Jurkat, Clone E6-1 (cell line): ENCODE measurements at regions not wholly inside any gene's neighbourhood (a gene's known extent, or its start where the extent isn't known, plus 50 kb on each side); places are given as distances from the start of the nearest gene placed in this dataset.
"Not testable (repeated sequence)": the region's sequence is repeated elsewhere in the genome, so short reads cannot be mapped to it uniquely, and the experiment has no call there.

Experiments used
- DNase-seq: peaks from one replicate; pipeline ENCODE4 v3.0.0-alpha.2; 2011; ENCODE audit warnings: low read depth, low spot score
- H3K4me3 ChIP-seq: 2 replicates; pipeline ENCODE4 v1.5.1; 2011; ENCODE audit warnings: mild to moderate bottlenecking, low read length, control low read depth, moderate library complexity

- not testable (repeated sequence) for DNase-seq, H3K4me3 ChIP-seq
These were observed 166.6 kb downstream of the GOLGA6L4 start for GRCh38 chr15:84401891-84402840.

DNA sequence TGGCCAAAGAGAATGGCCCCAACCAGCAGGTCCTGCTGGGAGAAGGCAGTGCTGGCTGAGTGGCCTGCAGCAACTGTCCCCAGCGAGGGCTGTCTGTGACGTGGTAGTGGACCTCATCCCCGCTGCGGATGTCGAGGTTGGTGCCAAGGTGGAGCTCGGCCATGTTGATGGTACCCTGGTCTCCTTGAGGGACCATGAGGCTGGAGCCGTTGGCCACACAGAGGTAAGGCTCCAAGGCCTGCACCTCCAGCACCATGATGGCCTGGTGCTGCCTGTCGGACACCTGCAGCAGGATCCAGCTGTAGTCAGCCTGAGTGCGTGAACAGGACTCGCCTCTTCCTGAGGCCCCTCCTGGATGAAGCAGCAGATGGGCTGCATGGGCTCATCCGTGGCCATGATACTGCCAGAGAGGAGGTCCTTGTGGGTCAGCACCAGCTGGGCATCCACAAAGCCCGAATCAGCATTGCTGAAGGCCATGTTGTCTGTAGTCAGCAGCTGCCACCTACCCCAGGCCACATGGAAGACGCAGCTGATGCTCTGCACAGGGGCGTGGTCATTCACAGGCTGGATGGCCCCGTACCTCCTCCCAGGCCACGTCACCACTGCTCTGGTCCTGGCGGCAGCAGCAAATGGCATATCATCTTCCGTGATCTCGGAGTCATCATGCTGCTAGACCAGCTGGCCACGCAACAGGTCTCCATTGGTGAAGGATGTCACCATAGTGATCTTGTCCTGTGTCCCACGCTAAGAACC, 167.5 kb downstream of the GOLGA6L4 start:
- H3K4me3 ChIP-seq, result no peak overlapping the region
- no peak for DNase-seq

- not testable (repeated sequence) for DNase-seq, H3K4me3 ChIP-seq
These were observed 173.8 kb downstream of the GOLGA6L4 start for GRCh38 chr15:84409357-84409756.

GRCh38 chr15:84421513-84422181, 179.2 kb upstream of the ZSCAN2 start:
- peak overlapping the region; percentile 24; the same call in 1 of the 2 replicates for H3K4me3 ChIP-seq
- not testable (repeated sequence) for DNase-seq

- not testable (repeated sequence) for H3K4me3 ChIP-seq, DNase-seq
These were observed 175.5 kb upstream of the ZSCAN2 start for GRCh38 chr15:84425327-84425726.

DNA sequence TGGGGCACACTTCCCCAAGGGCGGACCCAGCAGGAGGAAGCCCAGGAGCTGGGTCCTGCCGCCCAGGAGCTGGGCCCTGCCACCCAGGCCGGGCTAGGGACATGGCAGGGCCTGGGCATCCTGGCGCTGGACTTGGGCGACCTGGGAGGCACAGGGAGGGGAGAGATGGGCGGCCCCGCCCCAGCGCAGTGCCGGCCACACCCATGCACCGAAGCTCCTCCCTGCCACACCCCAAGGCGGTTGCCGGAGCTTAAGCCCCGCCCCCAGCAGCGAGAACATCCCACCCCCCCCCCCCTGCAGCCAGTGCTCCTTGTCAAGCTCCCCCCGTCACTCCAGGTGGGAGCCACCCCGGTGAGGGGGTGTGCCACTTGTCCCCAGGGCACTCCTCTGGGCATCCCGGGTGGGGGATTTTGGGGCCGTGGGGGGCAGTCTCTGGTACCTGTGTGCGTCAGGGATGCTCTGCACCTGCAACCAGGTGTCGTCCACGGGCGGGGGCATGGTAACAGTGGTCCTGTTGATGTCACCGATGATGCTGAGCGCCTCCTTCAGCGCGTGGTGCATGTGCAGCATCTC, 127.4 kb upstream of the ZSCAN2 start:
- H3K4me3 ChIP-seq, DNase-seq: not testable (repeated sequence)

DNA sequence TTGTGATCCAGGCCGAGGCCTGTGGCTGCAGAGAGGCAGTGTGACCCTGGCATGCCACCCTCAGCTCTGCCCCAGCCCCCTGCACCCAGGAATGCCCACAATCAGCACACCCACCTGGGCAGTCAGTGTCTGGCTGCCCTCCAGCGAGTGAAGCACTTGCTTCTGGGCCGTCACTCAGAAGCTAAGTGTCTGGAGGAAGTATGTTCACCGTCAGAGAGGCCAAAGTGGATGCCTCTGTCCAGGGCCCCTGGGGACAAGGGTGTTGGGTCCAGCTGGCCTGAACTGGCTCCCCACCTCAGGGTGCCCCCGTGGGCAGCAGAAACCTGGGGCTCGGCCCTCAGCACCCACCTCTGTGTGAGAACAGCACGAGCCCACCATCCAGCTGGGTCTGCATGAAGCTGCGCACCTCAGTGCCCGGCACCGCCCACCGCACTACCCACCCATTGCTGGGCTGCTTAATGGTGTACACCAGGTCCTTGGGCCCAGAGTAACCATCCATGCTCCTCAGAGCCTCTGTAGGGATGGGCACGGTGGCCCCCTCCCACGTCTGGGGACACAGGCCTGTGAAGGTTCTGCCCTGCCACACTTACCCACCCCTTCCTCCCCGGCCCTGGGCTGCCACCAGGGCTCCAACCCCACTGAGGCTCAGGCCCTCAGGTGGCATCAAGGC, 124.3 kb upstream of the ZSCAN2 start:
- DNase-seq, H3K4me3 ChIP-seq: not testable (repeated sequence)

DNA sequence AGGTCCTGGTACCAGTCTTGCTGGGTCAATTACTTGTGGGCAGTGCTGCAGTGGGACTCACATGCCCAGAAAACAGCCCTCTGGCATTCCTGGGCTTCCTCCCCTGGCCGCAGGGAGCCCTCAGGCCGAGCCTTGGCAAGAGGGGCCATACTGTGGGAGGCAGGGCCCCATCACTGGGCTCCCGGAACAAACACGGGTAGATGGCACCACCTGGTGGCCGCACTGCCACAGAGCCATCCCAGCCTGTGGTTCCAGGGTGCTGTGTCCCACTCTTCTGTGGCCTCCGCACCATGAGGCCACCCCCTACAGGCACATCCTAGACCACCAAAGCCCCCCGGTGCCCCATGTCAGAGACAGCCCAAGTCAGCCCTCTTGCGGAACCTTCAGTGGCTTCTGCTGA, 123.3 kb upstream of the ZSCAN2 start:
- not testable (repeated sequence) for DNase-seq, H3K4me3 ChIP-seq

- H3K4me3 ChIP-seq, DNase-seq: not testable (repeated sequence)
These were observed 120.6 kb upstream of the ZSCAN2 start for GRCh38 chr15:84480174-84480681.

DNA sequence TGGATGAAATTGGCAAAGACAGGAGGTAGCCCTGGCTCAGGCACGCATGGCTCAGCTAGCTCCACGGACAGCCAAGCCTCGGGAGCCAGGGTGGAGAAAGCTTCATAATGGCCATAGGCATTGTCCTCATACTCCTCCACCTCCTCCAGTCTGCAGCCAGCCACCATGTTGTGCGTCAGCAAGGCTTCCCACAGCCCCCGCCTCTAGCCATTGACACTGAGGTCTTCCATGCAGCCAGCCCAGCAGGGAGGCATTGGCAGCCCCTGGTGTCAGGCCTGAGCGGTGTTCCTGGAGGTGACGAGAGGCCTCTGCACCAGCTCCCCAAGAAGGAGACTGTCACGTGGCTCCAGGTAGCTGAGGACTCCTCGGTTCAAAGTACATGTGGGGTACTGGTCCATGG, 117.0 kb upstream of the ZSCAN2 start:
- not testable (repeated sequence) for DNase-seq

DNA sequence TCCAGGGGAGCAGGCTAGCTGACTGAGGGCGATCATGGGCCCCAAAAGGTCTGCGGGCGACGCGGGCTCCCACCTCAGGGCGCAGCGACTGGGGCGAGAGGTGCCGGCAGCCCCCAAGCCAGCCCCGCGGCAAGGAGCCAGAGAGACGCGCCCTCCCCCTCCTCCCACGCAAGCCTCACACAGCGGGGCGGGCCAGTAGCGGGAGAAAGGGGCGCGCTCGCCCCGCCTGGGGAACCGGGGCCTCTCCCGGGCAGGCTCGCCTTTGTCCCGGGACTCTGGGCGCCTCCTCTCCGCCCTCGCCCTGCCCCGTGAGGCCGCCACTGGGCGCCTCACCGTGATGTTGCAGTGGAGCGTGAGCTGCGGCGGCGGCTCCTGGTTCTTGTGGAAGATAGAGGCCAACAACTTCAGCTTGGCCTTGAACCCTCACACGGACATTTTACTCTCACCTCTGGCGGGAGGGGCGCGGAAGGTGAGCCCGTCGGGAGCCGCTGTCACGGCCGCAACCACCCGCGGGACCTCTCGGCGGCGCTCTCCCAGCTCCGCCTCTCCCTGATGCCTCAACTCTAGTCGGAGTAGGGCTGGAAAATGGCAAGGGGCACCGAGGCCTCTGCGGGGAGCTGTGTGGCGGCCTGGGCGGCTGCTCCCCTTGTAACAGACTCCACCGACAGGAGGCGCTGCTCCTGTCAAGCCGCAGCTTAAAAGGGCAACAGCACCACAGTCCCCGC, 100.5 kb upstream of the ZSCAN2 start:
- H3K4me3 ChIP-seq, DNase-seq: not testable (repeated sequence)

More for the DNA sequence above, 117.0 kb upstream of the ZSCAN2 start:
- H3K4me3 ChIP-seq, result not testable (repeated sequence)

- H3K4me3 ChIP-seq, DNase-seq: not testable (repeated sequence)
These were observed 97.7 kb upstream of the ZSCAN2 start for GRCh38 chr15:84503101-84503500.

DNA sequence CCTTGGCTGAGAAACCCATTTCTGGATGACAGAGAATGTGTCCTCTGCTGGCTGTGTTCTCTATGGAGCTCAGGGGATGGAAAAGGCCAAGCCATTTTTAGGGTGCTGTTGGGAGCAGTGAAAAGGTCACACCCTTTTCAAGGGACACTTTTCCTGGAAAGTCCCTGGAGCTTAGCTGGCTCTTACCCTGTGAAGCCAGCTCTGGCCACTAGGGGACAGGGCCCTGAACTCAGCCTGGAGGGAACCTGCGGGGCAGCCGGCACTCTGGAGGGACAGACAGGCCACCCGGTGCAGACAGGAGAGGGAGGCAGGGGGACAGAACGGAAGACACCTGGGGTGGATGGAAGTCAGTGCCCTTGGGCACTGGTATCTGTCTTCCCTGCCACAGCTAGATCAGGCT, 95.3 kb upstream of the ZSCAN2 start:
- H3K4me3 ChIP-seq, DNase-seq: not testable (repeated sequence)

GRCh38 chr15:84512324-84512723, 88.5 kb upstream of the ZSCAN2 start:
- not testable (repeated sequence) for H3K4me3 ChIP-seq, DNase-seq

- H3K4me3 ChIP-seq, result not testable (repeated sequence)
- peak; percentile 38 for DNase-seq
These were observed 84.0 kb upstream of the ZSCAN2 start for GRCh38 chr15:84516773-84517172.

DNA sequence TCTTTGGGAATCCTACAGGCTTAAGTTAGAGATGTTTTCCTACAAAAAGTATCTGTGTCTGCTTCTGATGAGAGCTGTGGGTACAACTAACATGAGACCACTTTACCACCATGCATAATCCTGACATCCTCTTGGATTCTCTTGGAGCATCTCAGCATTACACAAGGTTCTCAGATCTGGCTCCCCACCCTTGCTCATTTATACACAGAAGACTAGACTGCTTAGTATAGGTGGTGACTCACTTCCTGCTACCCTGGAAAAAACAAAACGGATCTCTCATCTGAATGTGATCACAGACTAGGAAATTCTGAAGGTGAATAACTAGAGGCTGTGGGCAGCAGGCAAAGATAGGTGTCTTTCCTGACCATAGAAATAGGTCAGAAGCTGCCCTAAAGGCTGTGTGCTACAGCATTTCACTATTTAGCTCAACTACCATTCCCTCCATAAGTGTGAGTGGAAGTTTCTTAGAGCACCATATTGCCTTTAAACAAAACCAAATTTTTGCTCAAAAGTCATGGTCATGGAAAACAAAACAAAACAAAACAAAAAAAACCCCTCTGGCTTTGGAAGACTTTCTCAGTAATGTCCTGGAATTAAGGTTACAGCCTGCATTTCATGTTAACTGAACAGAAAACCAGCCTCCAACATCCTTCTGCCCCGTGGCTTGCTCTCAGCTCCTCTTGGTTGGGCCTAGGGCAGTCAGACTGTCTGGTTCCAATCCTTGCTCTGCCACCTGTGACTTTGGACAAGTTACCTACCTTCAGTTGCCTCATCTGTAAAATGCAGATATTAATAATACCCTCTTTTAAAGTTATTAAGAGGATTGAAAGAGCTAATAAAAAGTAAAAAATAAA, 75.1 kb upstream of the ZSCAN2 start:
- not testable (repeated sequence) for DNase-seq

DNA sequence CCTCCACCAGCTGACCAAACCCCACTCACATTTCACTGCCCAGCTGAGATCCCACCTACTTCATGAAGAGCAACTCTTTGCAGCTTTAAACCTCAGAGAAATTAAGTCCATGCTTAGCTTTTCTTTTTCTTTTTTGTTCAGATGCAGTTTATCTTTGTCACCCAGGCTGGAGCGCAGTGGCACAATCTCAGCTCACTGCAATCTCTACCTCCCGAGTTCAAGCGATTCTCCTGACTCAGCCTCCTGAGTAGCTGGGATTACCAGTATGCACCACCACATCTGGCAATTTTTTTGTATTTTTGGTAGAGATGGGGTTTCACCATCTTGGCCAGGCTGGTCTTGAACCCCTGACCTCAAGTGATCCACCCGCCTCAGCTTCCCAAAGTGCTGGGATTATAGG, 70.1 kb upstream of the ZSCAN2 start:
- DNase-seq, H3K4me3 ChIP-seq: not testable (repeated sequence)

More for the DNA sequence above, 75.1 kb upstream of the ZSCAN2 start:
- H3K4me3 ChIP-seq, result not testable (repeated sequence)
